GM12875 (cell line): ENCODE measurements at regions not wholly inside any gene's neighbourhood (a gene's known extent, or its start where the extent isn't known, plus 50 kb on each side); places are given as distances from the start of the nearest gene placed in this dataset.

Experiments
- H3K4me3 ChIP-seq: one replicate; pipeline ENCODE4 v1.5.1; 2011; ENCODE audit warnings: low read depth, low read length, control low read depth
- CTCF ChIP-seq: IDR thresholded peaks from 2 replicates; pipeline ENCODE4 v1.5.1; 2011; ENCODE audit warnings: low read depth, mild to moderate bottlenecking, control low read depth, inconsistent platforms, low read length, moderate library complexity, borderline replicate concordance; ENCODE audit not compliant: insufficient read depth

DNA sequence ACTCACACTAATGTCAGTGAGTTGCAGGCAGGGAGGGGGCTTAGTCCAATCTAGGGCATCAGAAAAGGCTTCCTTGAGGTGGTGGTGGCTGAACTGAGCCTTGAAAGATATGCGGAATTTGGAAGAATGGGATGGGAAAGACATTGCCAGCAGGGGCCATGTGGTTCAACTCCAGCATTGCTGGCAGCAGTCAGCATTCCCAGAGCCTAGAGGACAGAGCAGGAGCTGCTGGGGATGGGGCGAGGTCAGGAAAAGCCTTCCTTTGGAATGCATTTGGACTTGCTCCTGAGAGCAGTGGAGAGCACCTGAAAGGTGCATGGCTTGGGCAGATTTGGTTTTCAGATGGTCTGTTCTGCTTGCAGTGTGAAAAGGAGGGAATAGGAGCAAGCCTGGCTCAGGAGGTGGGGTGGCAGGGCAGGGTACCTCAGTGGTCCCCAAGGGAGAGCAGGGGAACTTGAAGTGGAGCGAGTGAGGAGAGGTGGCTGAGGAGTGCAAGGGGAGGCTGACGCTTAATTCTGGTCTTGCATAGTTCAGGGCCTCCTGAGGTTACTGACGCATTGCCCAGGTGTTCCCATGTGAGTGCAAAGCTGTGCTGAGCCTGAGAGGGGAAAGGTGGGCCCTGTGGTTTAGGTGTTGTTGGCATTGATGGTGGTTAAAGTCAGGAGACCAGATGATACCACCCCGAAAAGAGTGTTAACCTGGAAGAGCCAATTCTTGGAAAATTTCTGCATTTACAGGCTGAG is 112.1 kb upstream of the MGAT5 start:
- no peak for TF ChIP-seq CTCF
- H3K4me3 ChIP-seq: no peak overlapping the region

GRCh38 chr2:134142341-134142738 is 111.5 kb upstream of the MGAT5 start:
- H3K4me3 ChIP-seq: no peak overlapping the region
- no peak for TF ChIP-seq CTCF

DNA sequence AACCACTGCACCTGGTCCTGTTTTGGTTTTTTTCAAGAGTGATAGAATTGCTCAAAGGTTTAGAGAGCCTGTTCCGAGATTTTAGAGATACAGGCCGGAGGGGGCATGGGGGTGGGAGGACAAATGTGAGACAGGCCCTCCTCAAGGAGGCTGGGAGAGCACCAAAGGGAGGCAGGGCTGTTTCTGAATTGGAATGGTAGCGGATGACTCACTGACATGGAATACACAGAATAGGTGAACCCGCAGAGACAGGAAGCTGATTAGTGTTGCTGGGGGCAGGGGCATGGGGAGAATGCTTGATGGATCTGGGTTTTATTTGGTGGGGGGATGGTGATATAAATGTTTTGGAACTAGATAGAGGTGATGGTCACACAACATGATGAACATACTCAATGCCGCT is 111.0 kb upstream of the MGAT5 start:
- no peak overlapping the region for H3K4me3 ChIP-seq
- TF ChIP-seq CTCF: no peak

DNA sequence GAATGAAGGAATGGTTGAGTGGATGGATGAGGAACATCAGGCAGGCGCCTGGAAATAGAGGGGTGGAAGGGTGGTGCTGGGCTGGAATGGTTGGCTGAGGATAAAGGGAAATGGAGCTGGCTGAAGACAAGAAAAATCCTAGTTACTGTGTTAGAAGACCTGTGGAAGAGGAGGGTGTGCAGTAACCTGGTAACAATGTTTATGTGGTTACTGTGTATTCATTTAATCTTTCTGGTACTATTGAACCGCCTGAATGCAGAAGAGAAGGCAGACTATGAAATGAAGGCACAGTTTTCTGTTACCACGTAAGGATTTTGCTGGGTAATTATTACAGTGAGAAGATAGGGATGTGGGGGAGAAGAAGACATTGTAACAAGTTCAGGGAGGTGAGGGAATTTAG is 110.3 kb upstream of the MGAT5 start:
- no peak overlapping the region for H3K4me3 ChIP-seq
- TF ChIP-seq CTCF: no peak

DNA sequence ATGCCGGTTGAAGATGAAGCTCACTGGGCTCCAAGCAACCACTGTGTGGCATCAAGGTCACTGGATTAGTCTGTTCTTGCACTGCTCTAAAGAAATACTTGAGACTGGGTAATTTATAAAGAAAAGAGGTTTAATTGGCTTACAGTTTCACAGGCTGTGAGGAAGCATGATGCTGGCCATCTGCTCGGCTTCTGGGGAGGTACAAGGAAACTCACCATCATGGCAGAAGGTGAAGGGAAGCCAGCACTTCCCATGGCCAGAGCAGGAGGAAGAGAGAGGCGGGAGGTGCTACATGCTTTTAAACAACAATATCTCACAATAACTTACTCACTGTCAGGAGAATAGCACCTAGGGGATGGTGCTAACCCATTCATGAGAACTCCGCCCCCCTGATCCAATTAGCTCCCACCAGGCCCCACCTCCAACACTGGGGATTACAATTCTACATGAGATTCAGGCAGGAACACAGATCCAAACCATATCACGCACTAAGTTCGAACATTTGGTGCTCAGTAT is 109.7 kb upstream of the MGAT5 start:
- H3K4me3 ChIP-seq: no peak overlapping the region
- TF ChIP-seq CTCF: no peak

GRCh38 chr2:134144651-134145050 is 109.2 kb upstream of the MGAT5 start:
- TF ChIP-seq CTCF: no peak
- no peak overlapping the region for H3K4me3 ChIP-seq

DNA sequence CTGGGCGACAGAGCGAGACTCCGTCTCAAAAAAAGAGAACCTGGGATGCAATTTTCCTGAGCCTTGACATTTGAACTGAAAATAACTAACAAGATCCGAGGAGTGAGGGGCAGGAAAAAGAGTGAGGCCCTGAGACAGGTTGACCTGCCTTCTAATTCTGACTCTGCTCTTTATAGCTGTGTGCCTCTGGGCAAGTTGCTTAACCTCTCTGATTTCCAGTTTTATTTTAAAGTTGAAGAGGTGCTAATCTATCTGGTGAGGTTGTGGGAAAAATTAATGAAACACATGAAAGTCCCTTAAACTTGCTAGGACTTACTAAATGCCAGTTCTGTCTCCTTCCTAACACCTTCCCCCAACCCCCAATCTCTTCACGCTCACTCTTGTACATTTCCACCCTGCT is 108.4 kb upstream of the MGAT5 start:
- TF ChIP-seq CTCF: no peak
- no peak overlapping the region for H3K4me3 ChIP-seq
